ENCODE measurements at regions not wholly inside any gene's neighbourhood (a gene's known extent, or its start where the extent isn't known, plus 50 kb on each side); places are given as distances from the start of the nearest gene placed in this dataset.

DNA sequence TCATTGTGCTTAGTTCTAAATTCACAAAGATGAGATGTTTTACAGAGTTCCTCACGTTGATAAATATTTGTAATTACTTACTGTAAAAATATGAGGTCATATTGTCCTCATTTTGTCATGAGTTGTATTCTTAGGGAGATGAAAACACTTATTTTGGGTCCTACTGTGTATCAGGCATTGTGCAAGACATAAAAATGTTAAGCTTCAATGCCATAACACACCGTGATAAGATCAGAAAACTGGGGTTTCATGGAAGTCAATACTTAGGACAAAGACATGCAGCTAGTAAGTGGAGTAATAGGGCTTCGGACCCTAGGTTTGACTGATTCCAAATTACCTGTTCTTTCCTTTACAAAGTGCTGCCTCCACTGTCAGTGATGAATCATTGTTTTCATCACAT is 720.7 kb upstream of the ZP4 start:
- TF ChIP-seq, protein P1, sequence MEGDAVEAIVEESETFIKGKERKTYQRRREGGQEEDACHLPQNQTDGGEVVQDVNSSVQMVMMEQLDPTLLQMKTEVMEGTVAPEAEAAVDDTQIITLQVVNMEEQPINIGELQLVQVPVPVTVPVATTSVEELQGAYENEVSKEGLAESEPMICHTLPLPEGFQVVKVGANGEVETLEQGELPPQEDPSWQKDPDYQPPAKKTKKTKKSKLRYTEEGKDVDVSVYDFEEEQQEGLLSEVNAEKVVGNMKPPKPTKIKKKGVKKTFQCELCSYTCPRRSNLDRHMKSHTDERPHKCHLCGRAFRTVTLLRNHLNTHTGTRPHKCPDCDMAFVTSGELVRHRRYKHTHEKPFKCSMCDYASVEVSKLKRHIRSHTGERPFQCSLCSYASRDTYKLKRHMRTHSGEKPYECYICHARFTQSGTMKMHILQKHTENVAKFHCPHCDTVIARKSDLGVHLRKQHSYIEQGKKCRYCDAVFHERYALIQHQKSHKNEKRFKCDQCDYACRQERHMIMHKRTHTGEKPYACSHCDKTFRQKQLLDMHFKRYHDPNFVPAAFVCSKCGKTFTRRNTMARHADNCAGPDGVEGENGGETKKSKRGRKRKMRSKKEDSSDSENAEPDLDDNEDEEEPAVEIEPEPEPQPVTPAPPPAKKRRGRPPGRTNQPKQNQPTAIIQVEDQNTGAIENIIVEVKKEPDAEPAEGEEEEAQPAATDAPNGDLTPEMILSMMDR (IDR thresholded peaks at IDR 0.05) = no peak
- TF ChIP-seq POLR2A (IDR thresholded peaks at IDR 0.05) = no peak

All from upper lobe of left lung (tissue), 4 donors.